NB4 (cell line): ENCODE measurements at regions not wholly inside any gene's neighbourhood (a gene's known extent, or its start where the extent isn't known, plus 50 kb on each side); places are given as distances from the start of the nearest gene placed in this dataset.

Experiments
- DNase-seq: peaks from one replicate; pipeline ENCODE4 v3.0.0; 2010; ENCODE audit warnings: low read depth
- H3K4me3 ChIP-seq: one replicate; pipeline ENCODE4 v1.5.1; 2011; ENCODE audit warnings: mild to moderate bottlenecking, low read depth, low read length, moderate library complexity
- MAX ChIP-seq: IDR thresholded peaks from 2 replicates; pipeline ENCODE4 v1.6.1; 2011; ENCODE audit warnings: low read depth, low read length
- MYC ChIP-seq: IDR thresholded peaks from 2 replicates; pipeline ENCODE4 v1.6.1; 2011; ENCODE audit warnings: low read depth, low read length
- POLR2A ChIP-seq: IDR thresholded peaks from 2 replicates; pipeline ENCODE4 v1.6.1; 2011; ENCODE audit warnings: mild to moderate bottlenecking; ENCODE audit not compliant: insufficient read length; ENCODE audit errors: extremely low read depth
- TF ChIP-seq, protein P1 (sequence below): IDR thresholded peaks from one replicate; pipeline ENCODE4 v1.5.1; 2012; ENCODE audit warnings: low read depth, low read length

DNA sequence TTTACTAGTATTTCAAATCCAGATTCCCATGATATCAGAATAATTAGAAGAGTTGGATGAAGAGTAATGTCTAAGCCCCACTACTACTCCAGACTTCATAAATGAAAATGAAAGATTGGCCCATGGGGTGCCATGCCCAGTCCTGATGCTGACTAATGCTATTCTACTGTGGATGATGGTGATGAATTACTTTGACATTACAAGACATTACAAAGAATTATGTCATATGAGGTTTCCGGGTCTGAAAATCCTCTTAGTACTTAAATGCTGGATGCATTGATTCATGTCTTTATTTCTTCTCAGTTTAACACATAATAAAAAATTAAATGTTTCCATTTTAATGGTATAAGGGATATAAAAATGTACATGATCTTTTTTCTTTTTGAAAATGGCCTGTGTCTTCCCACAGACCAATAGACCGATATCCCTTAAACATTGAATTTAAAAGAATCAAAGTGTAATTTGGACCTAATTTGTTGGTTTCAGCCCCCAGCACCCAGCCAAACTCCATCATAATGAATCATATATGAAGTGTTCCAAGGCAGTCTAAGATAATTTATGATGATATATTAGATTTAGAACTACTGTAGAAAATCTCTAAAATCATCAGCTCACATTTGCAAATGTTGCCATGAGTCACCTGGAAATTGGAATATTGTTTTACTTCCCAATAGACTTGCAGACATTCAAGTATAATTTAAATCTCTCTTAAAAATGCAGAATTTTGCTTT lies 223.6 kb upstream of the SGCD start:
- no peak overlapping the region for H3K4me3 ChIP-seq
- no peak for DNase-seq
- TF ChIP-seq POLR2A (no peak), MAX (no peak), MYC (no peak)
- TF ChIP-seq, protein P1, sequence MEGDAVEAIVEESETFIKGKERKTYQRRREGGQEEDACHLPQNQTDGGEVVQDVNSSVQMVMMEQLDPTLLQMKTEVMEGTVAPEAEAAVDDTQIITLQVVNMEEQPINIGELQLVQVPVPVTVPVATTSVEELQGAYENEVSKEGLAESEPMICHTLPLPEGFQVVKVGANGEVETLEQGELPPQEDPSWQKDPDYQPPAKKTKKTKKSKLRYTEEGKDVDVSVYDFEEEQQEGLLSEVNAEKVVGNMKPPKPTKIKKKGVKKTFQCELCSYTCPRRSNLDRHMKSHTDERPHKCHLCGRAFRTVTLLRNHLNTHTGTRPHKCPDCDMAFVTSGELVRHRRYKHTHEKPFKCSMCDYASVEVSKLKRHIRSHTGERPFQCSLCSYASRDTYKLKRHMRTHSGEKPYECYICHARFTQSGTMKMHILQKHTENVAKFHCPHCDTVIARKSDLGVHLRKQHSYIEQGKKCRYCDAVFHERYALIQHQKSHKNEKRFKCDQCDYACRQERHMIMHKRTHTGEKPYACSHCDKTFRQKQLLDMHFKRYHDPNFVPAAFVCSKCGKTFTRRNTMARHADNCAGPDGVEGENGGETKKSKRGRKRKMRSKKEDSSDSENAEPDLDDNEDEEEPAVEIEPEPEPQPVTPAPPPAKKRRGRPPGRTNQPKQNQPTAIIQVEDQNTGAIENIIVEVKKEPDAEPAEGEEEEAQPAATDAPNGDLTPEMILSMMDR = no peak

DNA sequence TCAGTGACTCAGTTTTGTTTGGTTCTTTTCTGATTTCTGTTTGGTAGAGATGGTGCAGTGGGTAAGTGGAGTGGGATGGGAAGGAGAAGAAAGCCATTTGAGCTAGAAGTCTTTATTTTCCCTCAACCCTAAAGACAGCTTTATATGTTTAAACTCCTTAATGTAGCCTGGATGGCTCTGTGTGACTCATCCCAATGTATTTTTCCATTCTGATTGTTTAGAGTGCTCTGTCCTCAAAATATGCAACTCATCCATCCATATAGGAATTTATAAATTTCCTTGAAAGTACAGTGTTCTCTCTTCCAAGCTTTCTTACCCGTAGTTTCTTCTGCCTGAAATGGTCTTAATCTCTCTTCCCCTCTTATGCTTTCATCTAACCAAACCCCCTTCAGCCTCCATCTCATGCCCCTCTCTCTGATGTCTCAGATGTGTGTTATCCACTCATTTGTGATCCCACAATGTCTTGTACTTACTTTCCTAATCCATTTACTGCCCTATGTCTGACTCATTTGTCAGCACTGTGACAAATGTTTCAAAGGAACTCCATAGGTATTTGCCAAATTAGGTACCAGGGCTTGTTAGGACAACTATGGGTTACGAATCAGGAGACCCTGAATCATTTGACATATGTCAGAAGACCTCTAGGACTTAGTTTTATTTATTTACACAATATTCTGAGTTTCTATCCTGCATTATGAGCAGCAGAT lies 217.5 kb upstream of the SGCD start:
- DNase-seq = no peak
- no peak for TF ChIP-seq POLR2A
- TF ChIP-seq MAX = no peak
- no peak for TF ChIP-seq MYC
- TF ChIP-seq, protein P1 = no peak

GRCh38 chr5:156119692-156120091 lies 207.3 kb upstream of the SGCD start:
- no peak for TF ChIP-seq POLR2A
- TF ChIP-seq MAX = no peak
- TF ChIP-seq, protein P1 = no peak
- no peak for TF ChIP-seq MYC
- H3K4me3 ChIP-seq = no peak overlapping the region
- no peak for DNase-seq

More for the DNA sequence above, 217.5 kb upstream of the SGCD start:
- H3K4me3 ChIP-seq = no peak overlapping the region

DNA sequence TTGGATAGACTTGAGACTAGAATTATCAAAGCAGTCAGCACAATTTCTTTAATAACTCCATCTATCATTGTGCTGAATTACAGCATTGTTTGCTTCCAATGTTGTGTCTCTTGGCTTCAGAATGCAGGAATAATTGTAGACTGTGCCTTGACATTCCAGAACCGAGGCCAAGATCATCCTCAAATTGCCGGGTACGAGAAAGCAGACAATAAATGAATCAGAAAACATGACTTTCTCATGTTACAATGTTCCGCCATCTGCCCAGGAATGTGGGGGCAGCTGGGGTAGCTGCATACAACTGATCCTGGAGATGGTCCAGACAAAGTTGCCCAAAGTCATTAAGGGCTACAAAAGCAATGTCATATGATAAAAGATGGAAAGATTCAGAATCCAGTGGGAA lies 206.2 kb upstream of the SGCD start:
- no peak overlapping the region for H3K4me3 ChIP-seq
- TF ChIP-seq MYC = no peak
- TF ChIP-seq, protein P1 = no peak
- TF ChIP-seq POLR2A = no peak
- TF ChIP-seq MAX = no peak
- no peak for DNase-seq

DNA sequence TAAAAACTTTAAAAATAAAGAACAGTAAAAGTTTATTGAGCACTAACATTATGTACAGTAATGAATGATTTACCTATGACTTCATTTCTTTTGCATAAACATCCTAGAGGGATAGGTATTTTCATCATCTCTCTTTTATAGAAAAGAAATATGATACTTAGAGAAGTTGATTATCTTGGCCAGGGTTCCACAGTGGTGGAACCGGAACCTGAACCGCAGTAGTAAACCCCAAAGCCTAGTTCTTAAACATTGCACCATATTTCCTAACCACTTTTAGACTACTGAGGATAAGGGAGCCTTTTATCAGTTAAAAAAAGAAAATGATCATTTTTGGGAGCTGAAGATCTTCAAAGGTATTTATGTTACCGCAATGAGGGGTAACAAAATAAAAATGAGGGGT lies 205.7 kb upstream of the SGCD start:
- no peak overlapping the region for H3K4me3 ChIP-seq
- DNase-seq = no peak
- TF ChIP-seq, protein P1 = no peak
- TF ChIP-seq MAX (no peak), POLR2A (no peak), MYC (no peak)
